OCI-LY1 (cell line): ENCODE measurements at regions not wholly inside any gene's neighbourhood (a gene's known extent, or its start where the extent isn't known, plus 50 kb on each side); places are given as distances from the start of the nearest gene placed in this dataset.

ENCODE experiments used
- CTCF ChIP-seq: fragments of 200-600 bp; sonication (generic), shearing (Covaris generic); IDR thresholded peaks from 2 replicates; pipeline ENCODE4 v1.5.1; 2017; ENCODE audit warnings: mild to moderate bottlenecking, antibody characterized with exemption, low read length, moderate library complexity, mixed read lengths
- EZH2 ChIP-seq: fragments of 200-600 bp; sonication (generic), shearing (Covaris generic); IDR thresholded peaks from 2 replicates; pipeline ENCODE4 v1.8.0; 2017; ENCODE audit warnings: borderline replicate concordance, mixed run types, mild to moderate bottlenecking, antibody characterized with exemption, low read length, moderate library complexity, mixed read lengths

DNA sequence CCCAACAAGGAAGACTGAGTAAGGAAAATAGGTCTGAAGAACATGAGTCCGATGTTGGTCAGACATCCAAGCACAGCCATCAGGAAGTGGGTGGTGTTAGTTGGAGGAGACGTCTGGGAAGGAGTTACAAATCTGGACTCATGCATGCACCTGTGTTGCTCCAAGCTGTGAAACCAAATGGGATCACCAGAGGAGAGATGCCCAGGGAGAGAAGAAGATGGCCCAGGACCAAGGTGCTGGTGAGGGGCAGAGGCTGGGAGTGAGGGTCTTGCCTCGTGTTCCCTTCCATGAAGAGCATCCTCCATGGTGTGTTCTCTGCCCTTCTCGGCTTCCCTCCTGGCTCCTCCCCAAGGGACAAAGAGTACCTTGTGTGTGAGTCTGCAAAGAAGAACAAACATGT, 405.6 kb downstream of the NPHP4 start:
- no peak for TF ChIP-seq CTCF
- TF ChIP-seq EZH2 = no peak
